OCI-LY1 (cell line): ENCODE measurements at regions not wholly inside any gene's neighbourhood (a gene's known extent, or its start where the extent isn't known, plus 50 kb on each side); places are given as distances from the start of the nearest gene placed in this dataset.

ENCODE experiments used
- H2AFZ ChIP-seq: fragments of 200-600 bp; sonication (generic), shearing (Covaris generic); 2 replicates; pipeline ENCODE4 v1.6.0; 2014; ENCODE audit warnings: antibody characterized with exemption, mild to moderate bottlenecking, low read length
- H3F3A ChIP-seq: fragments of 200-600 bp; sonication (generic), shearing (Covaris generic); 2 replicates; pipeline ENCODE4 v1.6.0; 2014; ENCODE audit warnings: mild to moderate bottlenecking, antibody characterized with exemption, low read length, moderate library complexity; ENCODE audit not compliant: insufficient read depth
- H3K27ac ChIP-seq: fragments of 200-600 bp; sonication (generic); 2 replicates; pipeline ENCODE4 v1.5.1; 2014; ENCODE audit warnings: low read length, mixed run types, mild to moderate bottlenecking, low read depth; ENCODE audit not compliant: poor library complexity, severe bottlenecking
- H3K27me3 ChIP-seq: fragments of 200-600 bp; sonication (generic); 2 replicates; pipeline ENCODE4 v1.6.0; 2014; ENCODE audit warnings: antibody characterized with exemption, mild to moderate bottlenecking, low read length, moderate library complexity; ENCODE audit not compliant: insufficient read depth
- H3K36me3 ChIP-seq: fragments of 200-600 bp; sonication (generic); 2 replicates; pipeline ENCODE4 v1.6.1; 2014; ENCODE audit warnings: mild to moderate bottlenecking, antibody characterized with exemption, low read length, moderate library complexity, mixed read lengths; ENCODE audit not compliant: insufficient read depth
- H3K4me1 ChIP-seq: fragments of 200-600 bp; sonication (generic); 2 replicates; pipeline ENCODE4 v1.5.1; 2014; ENCODE audit warnings: mild to moderate bottlenecking, low read length, moderate library complexity; ENCODE audit not compliant: insufficient read depth, severe bottlenecking
- H3K4me2 ChIP-seq: fragments of 200-600 bp; sonication (generic), shearing (Covaris generic); 2 replicates; pipeline ENCODE4 v1.6.1; 2014; ENCODE audit warnings: low read length
- H3K4me3 ChIP-seq: fragments of 200-600 bp; sonication (generic); 2 replicates; pipeline ENCODE4 v1.5.1; 2014; ENCODE audit warnings: low read length, low read depth, mild to moderate bottlenecking, mixed read lengths; ENCODE audit not compliant: poor library complexity, severe bottlenecking
- H3K79me2 ChIP-seq: fragments of 200-600 bp; shearing (Covaris generic); 2 replicates; pipeline ENCODE4 v1.6.1; 2016; ENCODE audit warnings: mixed run types, low read length, mixed read lengths; ENCODE audit not compliant: insufficient read depth
- H3K9ac ChIP-seq: fragments of 200-600 bp; sonication (generic), shearing (Covaris generic); 2 replicates; pipeline ENCODE4 v1.6.1; 2014; ENCODE audit warnings: mild to moderate bottlenecking, low read length, mixed read lengths
- H3K9me2 ChIP-seq: fragments of 200-600 bp; sonication (generic), shearing (Covaris generic); 2 replicates; pipeline ENCODE4 v1.6.1; 2014; ENCODE audit warnings: low read depth, mild to moderate bottlenecking, low read length, mixed read lengths
- H3K9me3 ChIP-seq: fragments of 200-600 bp; shearing (Covaris generic); 2 replicates; pipeline ENCODE4 v1.6.1; 2014; ENCODE audit warnings: low read length, mixed read lengths
- H4K20me1 ChIP-seq: fragments of 200-600 bp; sonication (generic), shearing (Covaris generic); 2 replicates; pipeline ENCODE4 v1.6.0; 2016; ENCODE audit warnings: mild to moderate bottlenecking, low read length; ENCODE audit not compliant: insufficient read depth
- EZH2 ChIP-seq: fragments of 200-600 bp; sonication (generic), shearing (Covaris generic); IDR thresholded peaks from 2 replicates; pipeline ENCODE4 v1.8.0; 2017; ENCODE audit warnings: borderline replicate concordance, mixed run types, mild to moderate bottlenecking, antibody characterized with exemption, low read length, moderate library complexity, mixed read lengths
- TF ChIP-seq, protein P1 (sequence below): fragments of 200-600 bp; sonication (generic), shearing (Covaris generic); IDR thresholded peaks from 2 replicates; pipeline ENCODE4 v1.5.1; 2017; ENCODE audit warnings: mild to moderate bottlenecking, antibody characterized with exemption, low read length, moderate library complexity, mixed read lengths

DNA sequence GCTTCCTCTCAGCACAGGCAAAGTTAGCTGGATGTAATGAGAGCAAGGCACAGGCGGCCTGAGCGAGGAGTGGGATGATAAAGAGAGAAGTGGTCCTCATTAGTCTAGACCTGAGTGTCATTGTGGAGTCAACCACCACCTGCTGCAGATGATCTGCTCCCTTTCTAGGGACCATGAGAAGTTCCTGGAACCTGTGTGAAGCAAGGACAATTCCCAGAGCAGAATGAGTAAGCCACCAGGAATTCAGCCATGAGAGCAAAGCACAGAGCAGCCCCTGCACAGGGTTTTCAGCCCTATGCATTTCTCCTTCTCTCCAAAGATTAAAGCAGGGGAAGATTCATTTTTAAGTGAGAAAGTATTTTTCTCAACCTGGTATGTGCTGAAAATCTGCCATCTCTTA, 146.8 kb upstream of the SPEF2 start:
- Histone ChIP-seq H3F3A (no peaks in the 10 kb centered on the region), H3K4me1 (no peaks in the 10 kb centered on the region), H3K9ac (no peak overlapping the region)

DNA sequence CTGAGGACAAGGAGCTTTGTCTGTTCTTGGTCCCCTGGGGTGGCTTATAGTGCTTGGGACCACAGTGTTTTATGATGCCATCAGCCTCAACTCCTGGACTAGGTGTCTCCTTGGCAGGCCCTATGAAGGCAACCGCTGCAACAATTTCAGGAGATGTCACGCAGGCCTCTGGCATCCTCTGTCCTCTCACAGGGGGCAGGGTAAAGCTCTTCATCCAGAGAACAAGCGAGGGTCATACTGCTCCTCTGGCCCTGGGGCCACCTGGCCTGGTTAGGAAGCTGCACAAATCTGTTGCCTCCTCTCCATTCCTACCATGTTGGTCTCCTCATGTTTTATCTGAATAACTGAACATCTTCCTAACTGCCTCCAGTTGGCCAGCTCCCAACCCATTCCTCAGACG, 148.9 kb upstream of the SPEF2 start:
- no peak for TF ChIP-seq EZH2
- TF ChIP-seq, protein P1, sequence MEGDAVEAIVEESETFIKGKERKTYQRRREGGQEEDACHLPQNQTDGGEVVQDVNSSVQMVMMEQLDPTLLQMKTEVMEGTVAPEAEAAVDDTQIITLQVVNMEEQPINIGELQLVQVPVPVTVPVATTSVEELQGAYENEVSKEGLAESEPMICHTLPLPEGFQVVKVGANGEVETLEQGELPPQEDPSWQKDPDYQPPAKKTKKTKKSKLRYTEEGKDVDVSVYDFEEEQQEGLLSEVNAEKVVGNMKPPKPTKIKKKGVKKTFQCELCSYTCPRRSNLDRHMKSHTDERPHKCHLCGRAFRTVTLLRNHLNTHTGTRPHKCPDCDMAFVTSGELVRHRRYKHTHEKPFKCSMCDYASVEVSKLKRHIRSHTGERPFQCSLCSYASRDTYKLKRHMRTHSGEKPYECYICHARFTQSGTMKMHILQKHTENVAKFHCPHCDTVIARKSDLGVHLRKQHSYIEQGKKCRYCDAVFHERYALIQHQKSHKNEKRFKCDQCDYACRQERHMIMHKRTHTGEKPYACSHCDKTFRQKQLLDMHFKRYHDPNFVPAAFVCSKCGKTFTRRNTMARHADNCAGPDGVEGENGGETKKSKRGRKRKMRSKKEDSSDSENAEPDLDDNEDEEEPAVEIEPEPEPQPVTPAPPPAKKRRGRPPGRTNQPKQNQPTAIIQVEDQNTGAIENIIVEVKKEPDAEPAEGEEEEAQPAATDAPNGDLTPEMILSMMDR, result no peak
- H3K27ac ChIP-seq, result no peak overlapping the region

More for the DNA sequence above, 146.8 kb upstream of the SPEF2 start:
- Histone ChIP-seq H3K79me2 (no peaks in the 10 kb centered on the region), H3K9me3 (no peaks in the 10 kb centered on the region), H3K4me3 (no peak overlapping the region), H3K36me3 (no peaks in the 10 kb centered on the region), H4K20me1 (no peaks in the 10 kb centered on the region), H3K9me2 (no peaks in the 10 kb centered on the region), H3K27me3 (no peaks in the 10 kb centered on the region), H3K27ac (no peak overlapping the region), H2AFZ (no peak overlapping the region), H3K4me2 (no peak overlapping the region)
- TF ChIP-seq EZH2, result no peak
- TF ChIP-seq, protein P1, result no peak

DNA sequence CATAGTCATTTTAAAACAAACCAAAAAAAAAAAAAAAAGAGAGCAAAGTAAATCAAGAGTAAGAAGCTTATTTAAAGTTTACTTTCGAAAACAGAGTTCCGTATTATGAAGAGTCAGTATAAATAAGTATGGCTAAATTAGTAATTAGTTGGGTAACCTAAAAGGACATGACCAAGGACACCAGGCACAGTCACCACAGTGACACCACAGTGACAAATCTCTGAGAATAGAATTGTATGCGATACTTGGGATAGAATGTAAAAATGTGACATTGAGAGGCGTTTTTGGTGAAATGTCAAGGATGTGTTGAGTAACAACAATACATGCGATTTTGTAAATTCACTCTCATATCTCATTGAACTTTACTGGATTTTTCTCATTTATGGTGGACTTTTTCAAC, 150.9 kb upstream of the SPEF2 start:
- no peaks in the 10 kb centered on the region for H3K9me2 ChIP-seq
- no peaks in the 10 kb centered on the region for H3F3A ChIP-seq
- H3K27me3 ChIP-seq, result no peaks in the 10 kb centered on the region
- H3K27ac ChIP-seq, result no peak overlapping the region
- H3K4me3 ChIP-seq, result no peak overlapping the region
- no peak overlapping the region for H3K4me2 ChIP-seq
- TF ChIP-seq, protein P1, result no peak
- TF ChIP-seq EZH2, result no peak
- H2AFZ ChIP-seq, result no peak overlapping the region
- no peaks in the 10 kb centered on the region for H3K9me3 ChIP-seq
- H3K9ac ChIP-seq, result no peak overlapping the region
- no peaks in the 10 kb centered on the region for H3K79me2 ChIP-seq
- H4K20me1 ChIP-seq, result no peaks in the 10 kb centered on the region
- no peaks in the 10 kb centered on the region for H3K36me3 ChIP-seq
- no peaks in the 10 kb centered on the region for H3K4me1 ChIP-seq

More for the DNA sequence above, 148.9 kb upstream of the SPEF2 start:
- Histone ChIP-seq H3K4me2 (no peak overlapping the region), H4K20me1 (no peaks in the 10 kb centered on the region), H3K9me3 (no peaks in the 10 kb centered on the region), H3K4me3 (no peak overlapping the region), H3K4me1 (no peaks in the 10 kb centered on the region), H3K27me3 (no peaks in the 10 kb centered on the region), H2AFZ (no peak overlapping the region), H3K9ac (no peak overlapping the region), H3F3A (no peaks in the 10 kb centered on the region), H3K79me2 (no peaks in the 10 kb centered on the region), H3K36me3 (no peaks in the 10 kb centered on the region), H3K9me2 (no peaks in the 10 kb centered on the region)
